ENCODE measurements at regions not wholly inside any gene's neighbourhood (a gene's known extent, or its start where the extent isn't known, plus 50 kb on each side); places are given as distances from the start of the nearest gene placed in this dataset.
A peak's percentile ranks its signal among the peaks of the same experiment; 100 is the strongest.

DNA sequence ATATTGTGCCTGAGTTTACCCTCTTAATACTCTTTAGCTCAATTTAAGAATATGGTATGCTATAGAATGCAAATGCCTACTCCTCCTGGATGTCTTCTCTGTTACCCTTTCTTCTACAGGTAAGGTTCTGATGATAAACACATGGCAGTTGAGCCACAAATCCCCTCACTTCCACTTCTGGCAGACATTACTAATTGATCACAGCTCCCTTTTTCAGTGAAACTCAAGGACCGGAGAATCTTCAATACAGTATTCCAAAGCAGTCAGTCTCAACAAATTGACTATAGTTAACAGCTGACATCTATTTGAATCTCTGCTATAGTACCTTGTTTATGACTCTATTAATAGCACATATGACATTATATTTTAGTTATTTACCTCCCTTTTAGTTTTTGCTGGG is 232.1 kb upstream of the ADAMTS9 start:
- H3K27me3 Mint-ChIP-seq (ENCODE audit: low read depth) = no peaks in the 10 kb centered on the region
- DNase-seq (ENCODE audit: low spot score in 2 of 2, unreplicated experiment in 2 of 2) = no peak
- peaks cover 34% of the 10 kb centered on the region for H3K4me1 Mint-ChIP-seq
- no peaks in the 10 kb centered on the region for H3K36me3 Mint-ChIP-seq
- no peak overlapping the region for H3K4me3 Mint-ChIP-seq
- TF ChIP-seq, protein P1, sequence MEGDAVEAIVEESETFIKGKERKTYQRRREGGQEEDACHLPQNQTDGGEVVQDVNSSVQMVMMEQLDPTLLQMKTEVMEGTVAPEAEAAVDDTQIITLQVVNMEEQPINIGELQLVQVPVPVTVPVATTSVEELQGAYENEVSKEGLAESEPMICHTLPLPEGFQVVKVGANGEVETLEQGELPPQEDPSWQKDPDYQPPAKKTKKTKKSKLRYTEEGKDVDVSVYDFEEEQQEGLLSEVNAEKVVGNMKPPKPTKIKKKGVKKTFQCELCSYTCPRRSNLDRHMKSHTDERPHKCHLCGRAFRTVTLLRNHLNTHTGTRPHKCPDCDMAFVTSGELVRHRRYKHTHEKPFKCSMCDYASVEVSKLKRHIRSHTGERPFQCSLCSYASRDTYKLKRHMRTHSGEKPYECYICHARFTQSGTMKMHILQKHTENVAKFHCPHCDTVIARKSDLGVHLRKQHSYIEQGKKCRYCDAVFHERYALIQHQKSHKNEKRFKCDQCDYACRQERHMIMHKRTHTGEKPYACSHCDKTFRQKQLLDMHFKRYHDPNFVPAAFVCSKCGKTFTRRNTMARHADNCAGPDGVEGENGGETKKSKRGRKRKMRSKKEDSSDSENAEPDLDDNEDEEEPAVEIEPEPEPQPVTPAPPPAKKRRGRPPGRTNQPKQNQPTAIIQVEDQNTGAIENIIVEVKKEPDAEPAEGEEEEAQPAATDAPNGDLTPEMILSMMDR (IDR thresholded peaks at IDR 0.05; ENCODE audit: unreplicated experiment) = no peak
- peaks cover 3% of the 10 kb centered on the region for H3K9me3 Mint-ChIP-seq
- no peak overlapping the region for H3K27ac Mint-ChIP-seq

DNA sequence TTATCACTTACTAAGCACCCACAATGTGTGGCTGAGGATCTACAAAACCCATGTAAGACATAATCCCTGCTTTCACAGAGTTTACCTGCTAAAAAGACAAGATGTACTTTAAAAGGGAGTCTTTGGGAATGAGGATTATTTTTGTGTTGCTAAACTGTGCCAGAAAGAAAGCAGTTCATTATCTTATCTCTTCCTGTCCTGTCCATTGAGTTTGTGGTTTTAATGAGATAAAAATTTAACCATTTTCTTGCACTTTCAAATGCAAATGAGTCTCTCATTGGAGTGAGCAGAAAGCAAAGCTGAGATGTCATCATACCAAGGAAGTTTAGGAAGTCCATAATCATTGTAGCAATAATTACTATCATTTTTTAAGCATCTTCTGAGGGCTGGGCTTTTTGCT is 231.2 kb upstream of the ADAMTS9 start:
- no peak overlapping the region for H3K27ac Mint-ChIP-seq
- H3K27me3 Mint-ChIP-seq (ENCODE audit: low read depth) = no peaks in the 10 kb centered on the region
- no peak for DNase-seq (ENCODE audit: low spot score in 2 of 2, unreplicated experiment in 2 of 2)
- H3K4me3 Mint-ChIP-seq = no peak overlapping the region
- TF ChIP-seq, protein P1 (IDR thresholded peaks at IDR 0.05; ENCODE audit: unreplicated experiment) = no peak
- peaks cover 35% of the 10 kb centered on the region for H3K4me1 Mint-ChIP-seq
- H3K36me3 Mint-ChIP-seq = no peaks in the 10 kb centered on the region
- H3K9me3 Mint-ChIP-seq = no peaks in the 10 kb centered on the region

DNA sequence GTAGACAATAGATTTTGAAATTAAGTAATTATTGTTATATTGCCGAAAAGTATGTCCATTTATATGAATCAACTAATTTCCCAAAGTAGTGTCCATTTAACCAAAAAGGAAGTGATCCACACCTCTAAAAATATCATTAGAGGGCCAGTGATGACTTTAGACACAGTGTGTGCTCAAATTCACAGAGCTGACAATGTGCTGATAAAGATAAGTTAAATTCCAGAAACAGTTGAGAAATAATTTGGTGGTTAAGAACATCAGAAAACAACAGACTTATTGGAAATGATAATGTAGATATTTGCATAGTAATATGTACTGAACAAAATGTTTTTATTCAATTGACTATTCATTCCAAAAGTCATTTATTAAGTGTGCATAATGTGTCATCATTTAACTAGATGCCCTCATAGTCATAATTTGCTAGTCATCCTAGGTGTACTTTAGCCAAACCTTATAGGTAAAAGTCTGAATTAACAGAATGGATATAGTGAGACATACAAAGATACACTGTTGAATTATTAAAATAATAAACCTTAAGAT is 230.2 kb upstream of the ADAMTS9 start:
- no peak overlapping the region for H3K4me3 Mint-ChIP-seq
- DNase-seq (ENCODE audit: low spot score in 2 of 2, unreplicated experiment in 2 of 2) = no peak
- TF ChIP-seq, protein P1 (IDR thresholded peaks at IDR 0.05; ENCODE audit: unreplicated experiment) = no peak
- no peak overlapping the region for H3K27ac Mint-ChIP-seq
- no peaks in the 10 kb centered on the region for H3K36me3 Mint-ChIP-seq
- H3K9me3 Mint-ChIP-seq = peaks cover under 1% of the 10 kb centered on the region
- no peaks in the 10 kb centered on the region for H3K27me3 Mint-ChIP-seq (ENCODE audit: low read depth)
- H3K4me1 Mint-ChIP-seq = peaks cover 37% of the 10 kb centered on the region

DNA sequence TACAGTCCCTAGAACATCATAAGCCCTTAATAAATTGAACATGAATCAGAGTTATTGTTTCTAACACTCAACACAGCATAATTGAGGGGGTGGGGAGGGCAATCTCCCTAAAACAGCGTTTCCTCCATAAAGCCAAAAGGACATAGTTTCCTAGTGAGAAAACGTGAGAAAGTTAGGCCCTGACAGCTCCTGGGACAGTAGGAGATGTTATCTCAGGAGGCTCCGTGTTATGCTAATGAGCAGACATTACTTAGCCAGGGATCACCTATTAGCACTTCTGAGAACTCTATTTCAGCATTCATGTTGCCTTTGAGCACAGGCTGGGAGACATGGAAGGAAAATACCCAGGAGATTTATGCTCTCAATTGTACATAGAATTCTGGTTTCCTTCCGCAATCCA is 229.1 kb upstream of the ADAMTS9 start:
- Mint-ChIP-seq H3K4me1 (peaks cover 37% of the 10 kb centered on the region), H3K27ac (peak overlapping the region; percentile 47), H3K4me3 (no peak overlapping the region), H3K27me3 (ENCODE audit: low read depth) (no peaks in the 10 kb centered on the region), H3K9me3 (peaks cover 7% of the 10 kb centered on the region), H3K36me3 (peaks cover 3% of the 10 kb centered on the region)
- no peak for DNase-seq (ENCODE audit: low spot score in 2 of 2, unreplicated experiment in 2 of 2)
- TF ChIP-seq, protein P1 (IDR thresholded peaks at IDR 0.05; ENCODE audit: unreplicated experiment) = no peak

DNA sequence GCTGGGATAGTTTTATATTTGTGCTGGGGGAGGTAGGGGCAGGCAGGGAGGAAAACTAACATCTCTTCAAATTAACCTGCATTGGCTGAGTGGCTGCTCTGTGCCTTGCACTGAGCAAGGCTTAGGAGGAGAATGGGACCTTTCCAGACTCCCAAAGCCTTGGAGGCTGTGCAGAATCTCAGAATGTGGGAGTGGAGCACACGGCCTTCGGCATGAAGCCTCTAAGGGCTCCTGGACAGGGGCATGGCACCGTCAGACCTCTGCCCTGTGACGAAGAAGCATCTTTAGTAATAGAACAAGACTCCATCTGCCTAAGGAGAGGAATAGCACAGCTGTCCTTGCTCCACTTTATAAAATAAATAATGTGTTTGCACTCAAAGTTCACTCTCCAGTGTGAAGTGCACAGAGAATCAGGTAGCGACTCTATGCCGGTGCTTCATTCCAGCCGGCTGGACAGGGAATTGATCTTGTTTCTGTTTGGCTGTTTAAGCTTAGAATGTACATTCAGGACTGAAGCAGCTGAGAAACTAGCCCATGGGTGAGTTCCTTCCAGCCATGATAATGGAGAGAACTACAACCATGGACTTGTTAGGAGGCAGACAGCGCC is 228.5 kb upstream of the ADAMTS9 start:
- no peak for DNase-seq (ENCODE audit: low spot score in 2 of 2, unreplicated experiment in 2 of 2)
- Mint-ChIP-seq H3K36me3 (peaks cover 3% of the 10 kb centered on the region), H3K27me3 (ENCODE audit: low read depth) (no peaks in the 10 kb centered on the region), H3K4me3 (no peak overlapping the region), H3K9me3 (peaks cover 7% of the 10 kb centered on the region), H3K4me1 (peaks cover 37% of the 10 kb centered on the region), H3K27ac (peak overlapping the region; percentile 47)
- TF ChIP-seq, protein P1 (IDR thresholded peaks at IDR 0.05; ENCODE audit: unreplicated experiment) = no peak
